HEK293 (cell line): ENCODE measurements at regions not wholly inside any gene's neighbourhood (a gene's known extent, or its start where the extent isn't known, plus 50 kb on each side); places are given as distances from the start of the nearest gene placed in this dataset.

Experiments
- KLF7 ChIP-seq: fragments of 450-650 bp; formaldehyde crosslinking; IDR thresholded peaks from 2 replicates; pipeline ENCODE4 v1.5.1; 2016; ENCODE audit warnings: missing biosample characterization, missing genetic modification characterization, borderline replicate concordance
- SP3 ChIP-seq: fragments of 450-650 bp; formaldehyde crosslinking; IDR thresholded peaks from 2 replicates; pipeline ENCODE4 v1.5.1; 2016; ENCODE audit warnings: missing biosample characterization, missing genetic modification characterization
- ZBTB7A ChIP-seq: fragments of 450-650 bp; formaldehyde crosslinking; IDR thresholded peaks from 2 replicates; pipeline ENCODE4 v1.5.1; 2016; ENCODE audit warnings: low read depth, missing biosample characterization, missing genetic modification characterization
- ZFP37 ChIP-seq: fragments of 450-650 bp; formaldehyde crosslinking; IDR thresholded peaks from 2 replicates; pipeline ENCODE4 v1.5.1; 2016; ENCODE audit warnings: missing biosample characterization, missing genetic modification characterization
- ZFP41 ChIP-seq: fragments of 450-650 bp; formaldehyde crosslinking; IDR thresholded peaks from 2 replicates; pipeline ENCODE4 v1.5.1; 2016; ENCODE audit warnings: missing biosample characterization, missing genetic modification characterization, borderline replicate concordance
- ZNF174 ChIP-seq: fragments of 450-650 bp; formaldehyde crosslinking; IDR thresholded peaks from 2 replicates; pipeline ENCODE4 v1.5.0; 2017; ENCODE audit warnings: missing biosample characterization, mild to moderate bottlenecking, missing genetic modification characterization
- ZNF24 ChIP-seq: fragments of 450-650 bp; formaldehyde crosslinking; IDR thresholded peaks from 2 replicates; pipeline ENCODE4 v1.5.1; 2016; ENCODE audit warnings: missing biosample characterization, missing genetic modification characterization
- ZNF266 ChIP-seq: fragments of 450-650 bp; formaldehyde crosslinking; IDR thresholded peaks from 2 replicates; pipeline ENCODE4 v1.5.1; 2016; ENCODE audit warnings: missing biosample characterization, missing genetic modification characterization, low read depth
- ZNF660 ChIP-seq: fragments of 450-650 bp; IDR thresholded peaks from 2 replicates; pipeline ENCODE4 v1.5.1; 2018; ENCODE audit warnings: missing biosample characterization, mild to moderate bottlenecking, missing genetic modification characterization
- TF ChIP-seq, protein P1 (sequence below): fragments of 450-650 bp; formaldehyde crosslinking; conservative IDR thresholded peaks from 2 replicates; pipeline ENCODE4 v1.5.1; 2016; ENCODE audit warnings: low read depth, missing biosample characterization, missing genetic modification characterization
- TF ChIP-seq, protein P2 (sequence below): fragments of 450-650 bp; formaldehyde crosslinking; IDR thresholded peaks from 2 replicates; pipeline ENCODE4 v1.5.1; 2016; ENCODE audit warnings: missing biosample characterization, missing genetic modification characterization
- TF ChIP-seq, protein P3 (sequence below): fragments of 450-650 bp; formaldehyde crosslinking; IDR thresholded peaks from 2 replicates; pipeline ENCODE4 v1.5.1; 2016; ENCODE audit warnings: missing biosample characterization, missing genetic modification characterization, borderline replicate concordance

DNA sequence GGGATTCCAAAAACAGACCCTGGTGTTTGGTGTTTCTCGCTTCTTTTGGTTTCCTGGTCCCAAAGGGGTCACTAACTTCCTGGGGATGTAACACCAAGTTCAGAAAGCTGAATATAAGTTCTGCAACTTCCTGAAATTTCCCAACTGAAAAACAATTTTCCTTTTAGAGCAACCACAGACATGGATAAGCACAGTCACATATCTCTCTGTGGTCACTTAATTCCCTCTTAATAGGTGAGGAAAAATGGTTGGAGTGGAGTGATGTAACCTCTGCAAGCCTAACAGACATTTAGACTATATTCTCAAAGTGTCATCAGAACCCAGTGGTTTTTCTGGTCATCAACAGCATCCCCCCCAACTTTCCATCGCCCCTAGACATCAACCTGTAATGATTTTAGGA is 135.3 kb downstream of the PRELID2 start:
- TF ChIP-seq ZNF266 (tag by site-specific recombination), result no peak
- no peak for TF ChIP-seq SP3 (tag by site-specific recombination)
- TF ChIP-seq ZNF660 (tag by site-specific recombination), result no peak
- TF ChIP-seq, protein P1, sequence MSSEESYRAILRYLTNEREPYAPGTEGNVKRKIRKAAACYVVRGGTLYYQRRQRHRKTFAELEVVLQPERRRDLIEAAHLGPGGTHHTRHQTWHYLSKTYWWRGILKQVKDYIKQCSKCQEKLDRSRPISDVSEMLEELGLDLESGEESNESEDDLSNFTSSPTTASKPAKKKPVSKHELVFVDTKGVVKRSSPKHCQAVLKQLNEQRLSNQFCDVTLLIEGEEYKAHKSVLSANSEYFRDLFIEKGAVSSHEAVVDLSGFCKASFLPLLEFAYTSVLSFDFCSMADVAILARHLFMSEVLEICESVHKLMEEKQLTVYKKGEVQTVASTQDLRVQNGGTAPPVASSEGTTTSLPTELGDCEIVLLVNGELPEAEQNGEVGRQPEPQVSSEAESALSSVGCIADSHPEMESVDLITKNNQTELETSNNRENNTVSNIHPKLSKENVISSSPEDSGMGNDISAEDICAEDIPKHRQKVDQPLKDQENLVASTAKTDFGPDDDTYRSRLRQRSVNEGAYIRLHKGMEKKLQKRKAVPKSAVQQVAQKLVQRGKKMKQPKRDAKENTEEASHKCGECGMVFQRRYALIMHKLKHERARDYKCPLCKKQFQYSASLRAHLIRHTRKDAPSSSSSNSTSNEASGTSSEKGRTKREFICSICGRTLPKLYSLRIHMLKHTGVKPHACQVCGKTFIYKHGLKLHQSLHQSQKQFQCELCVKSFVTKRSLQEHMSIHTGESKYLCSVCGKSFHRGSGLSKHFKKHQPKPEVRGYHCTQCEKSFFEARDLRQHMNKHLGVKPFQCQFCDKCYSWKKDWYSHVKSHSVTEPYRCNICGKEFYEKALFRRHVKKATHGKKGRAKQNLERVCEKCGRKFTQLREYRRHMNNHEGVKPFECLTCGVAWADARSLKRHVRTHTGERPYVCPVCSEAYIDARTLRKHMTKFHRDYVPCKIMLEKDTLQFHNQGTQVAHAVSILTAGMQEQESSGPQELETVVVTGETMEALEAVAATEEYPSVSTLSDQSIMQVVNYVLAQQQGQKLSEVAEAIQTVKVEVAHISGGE (tag by site-specific recombination), result no peak
- TF ChIP-seq ZNF174 (tag by site-specific recombination), result no peak
- TF ChIP-seq, protein P2, sequence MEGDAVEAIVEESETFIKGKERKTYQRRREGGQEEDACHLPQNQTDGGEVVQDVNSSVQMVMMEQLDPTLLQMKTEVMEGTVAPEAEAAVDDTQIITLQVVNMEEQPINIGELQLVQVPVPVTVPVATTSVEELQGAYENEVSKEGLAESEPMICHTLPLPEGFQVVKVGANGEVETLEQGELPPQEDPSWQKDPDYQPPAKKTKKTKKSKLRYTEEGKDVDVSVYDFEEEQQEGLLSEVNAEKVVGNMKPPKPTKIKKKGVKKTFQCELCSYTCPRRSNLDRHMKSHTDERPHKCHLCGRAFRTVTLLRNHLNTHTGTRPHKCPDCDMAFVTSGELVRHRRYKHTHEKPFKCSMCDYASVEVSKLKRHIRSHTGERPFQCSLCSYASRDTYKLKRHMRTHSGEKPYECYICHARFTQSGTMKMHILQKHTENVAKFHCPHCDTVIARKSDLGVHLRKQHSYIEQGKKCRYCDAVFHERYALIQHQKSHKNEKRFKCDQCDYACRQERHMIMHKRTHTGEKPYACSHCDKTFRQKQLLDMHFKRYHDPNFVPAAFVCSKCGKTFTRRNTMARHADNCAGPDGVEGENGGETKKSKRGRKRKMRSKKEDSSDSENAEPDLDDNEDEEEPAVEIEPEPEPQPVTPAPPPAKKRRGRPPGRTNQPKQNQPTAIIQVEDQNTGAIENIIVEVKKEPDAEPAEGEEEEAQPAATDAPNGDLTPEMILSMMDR (tag by site-specific recombination), result no peak
- no peak for TF ChIP-seq ZNF24
- TF ChIP-seq ZFP41 (tag by site-specific recombination), result no peak
- TF ChIP-seq, protein P3, sequence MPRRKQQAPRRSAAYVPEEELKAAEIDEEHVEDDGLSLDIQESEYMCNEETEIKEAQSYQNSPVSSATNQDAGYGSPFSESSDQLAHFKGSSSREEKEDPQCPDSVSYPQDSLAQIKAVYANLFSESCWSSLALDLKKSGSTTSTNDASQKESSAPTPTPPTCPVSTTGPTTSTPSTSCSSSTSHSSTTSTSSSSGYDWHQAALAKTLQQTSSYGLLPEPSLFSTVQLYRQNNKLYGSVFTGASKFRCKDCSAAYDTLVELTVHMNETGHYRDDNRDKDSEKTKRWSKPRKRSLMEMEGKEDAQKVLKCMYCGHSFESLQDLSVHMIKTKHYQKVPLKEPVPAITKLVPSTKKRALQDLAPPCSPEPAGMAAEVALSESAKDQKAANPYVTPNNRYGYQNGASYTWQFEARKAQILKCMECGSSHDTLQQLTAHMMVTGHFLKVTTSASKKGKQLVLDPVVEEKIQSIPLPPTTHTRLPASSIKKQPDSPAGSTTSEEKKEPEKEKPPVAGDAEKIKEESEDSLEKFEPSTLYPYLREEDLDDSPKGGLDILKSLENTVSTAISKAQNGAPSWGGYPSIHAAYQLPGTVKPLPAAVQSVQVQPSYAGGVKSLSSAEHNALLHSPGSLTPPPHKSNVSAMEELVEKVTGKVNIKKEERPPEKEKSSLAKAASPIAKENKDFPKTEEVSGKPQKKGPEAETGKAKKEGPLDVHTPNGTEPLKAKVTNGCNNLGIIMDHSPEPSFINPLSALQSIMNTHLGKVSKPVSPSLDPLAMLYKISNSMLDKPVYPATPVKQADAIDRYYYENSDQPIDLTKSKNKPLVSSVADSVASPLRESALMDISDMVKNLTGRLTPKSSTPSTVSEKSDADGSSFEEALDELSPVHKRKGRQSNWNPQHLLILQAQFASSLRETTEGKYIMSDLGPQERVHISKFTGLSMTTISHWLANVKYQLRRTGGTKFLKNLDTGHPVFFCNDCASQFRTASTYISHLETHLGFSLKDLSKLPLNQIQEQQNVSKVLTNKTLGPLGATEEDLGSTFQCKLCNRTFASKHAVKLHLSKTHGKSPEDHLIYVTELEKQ (tag by site-specific recombination), result no peak
- TF ChIP-seq ZBTB7A, result no peak
- TF ChIP-seq ZFP37, result no peak
- TF ChIP-seq KLF7, result no peak
